ENCODE measurements at regions not wholly inside any gene's neighbourhood (a gene's known extent, or its start where the extent isn't known, plus 50 kb on each side); places are given as distances from the start of the nearest gene placed in this dataset.

- Histone ChIP-seq H3K4me3 (no peak overlapping the region), H3K9me3 (no peaks in the 10 kb centered on the region), H3K27me3 (no peaks in the 10 kb centered on the region), H3K4me1 (no peaks in the 10 kb centered on the region), H3K36me3 (replicated peaks in 1 of 2; ENCODE audit: insufficient read depth in 1 of 2, low read depth in 2 of 2) (no peaks in the 10 kb centered on the region), H3K27ac (no peak overlapping the region)
- ATAC-seq (no peak), DNase-seq (no peak)
- TF ChIP-seq, protein P1, sequence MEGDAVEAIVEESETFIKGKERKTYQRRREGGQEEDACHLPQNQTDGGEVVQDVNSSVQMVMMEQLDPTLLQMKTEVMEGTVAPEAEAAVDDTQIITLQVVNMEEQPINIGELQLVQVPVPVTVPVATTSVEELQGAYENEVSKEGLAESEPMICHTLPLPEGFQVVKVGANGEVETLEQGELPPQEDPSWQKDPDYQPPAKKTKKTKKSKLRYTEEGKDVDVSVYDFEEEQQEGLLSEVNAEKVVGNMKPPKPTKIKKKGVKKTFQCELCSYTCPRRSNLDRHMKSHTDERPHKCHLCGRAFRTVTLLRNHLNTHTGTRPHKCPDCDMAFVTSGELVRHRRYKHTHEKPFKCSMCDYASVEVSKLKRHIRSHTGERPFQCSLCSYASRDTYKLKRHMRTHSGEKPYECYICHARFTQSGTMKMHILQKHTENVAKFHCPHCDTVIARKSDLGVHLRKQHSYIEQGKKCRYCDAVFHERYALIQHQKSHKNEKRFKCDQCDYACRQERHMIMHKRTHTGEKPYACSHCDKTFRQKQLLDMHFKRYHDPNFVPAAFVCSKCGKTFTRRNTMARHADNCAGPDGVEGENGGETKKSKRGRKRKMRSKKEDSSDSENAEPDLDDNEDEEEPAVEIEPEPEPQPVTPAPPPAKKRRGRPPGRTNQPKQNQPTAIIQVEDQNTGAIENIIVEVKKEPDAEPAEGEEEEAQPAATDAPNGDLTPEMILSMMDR (IDR thresholded peaks at IDR 0.05): no peak
- no peak for TF ChIP-seq POLR2A (IDR thresholded peaks at IDR 0.05)
- intact Hi-C loops (cut with DNase I): no loop called here
Observed at GRCh38 chr4:111540671-111541070, 604.6 kb upstream of the FAM241A start.

DNA sequence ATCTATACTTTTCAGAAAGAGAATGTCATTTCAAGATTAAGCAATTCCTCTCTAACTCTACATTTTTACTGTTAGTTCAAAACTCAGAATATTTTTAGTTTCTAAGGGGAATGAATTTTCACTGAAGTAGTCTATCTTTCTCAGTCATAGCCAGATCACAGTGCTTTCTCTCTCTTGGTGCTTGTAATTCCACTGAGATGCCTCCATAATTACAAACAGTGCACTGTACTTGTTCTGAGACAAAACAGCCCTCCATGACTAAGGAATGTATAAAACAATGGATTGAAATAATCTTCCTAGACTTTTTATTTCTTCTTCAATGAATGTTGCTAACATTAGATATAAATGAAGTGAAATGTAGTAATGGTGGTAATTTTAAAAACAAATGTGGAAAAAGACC is 603.2 kb upstream of the FAM241A start:
- H3K27me3 ChIP-seq: no peaks in the 10 kb centered on the region
- H3K9me3 ChIP-seq: no peaks in the 10 kb centered on the region
- DNase-seq (no peak), ATAC-seq (no peak)
- no peak overlapping the region for H3K4me3 ChIP-seq
- TF ChIP-seq POLR2A (IDR thresholded peaks at IDR 0.05): no peak
- TF ChIP-seq, protein P1 (IDR thresholded peaks at IDR 0.05): no peak
- H3K4me1 ChIP-seq: no peaks in the 10 kb centered on the region
- H3K36me3 ChIP-seq (replicated peaks in 1 of 2; ENCODE audit: insufficient read depth in 1 of 2, low read depth in 2 of 2): no peaks in the 10 kb centered on the region
- intact Hi-C loops (cut with DNase I): no loop called here
- no peak overlapping the region for H3K27ac ChIP-seq

DNA sequence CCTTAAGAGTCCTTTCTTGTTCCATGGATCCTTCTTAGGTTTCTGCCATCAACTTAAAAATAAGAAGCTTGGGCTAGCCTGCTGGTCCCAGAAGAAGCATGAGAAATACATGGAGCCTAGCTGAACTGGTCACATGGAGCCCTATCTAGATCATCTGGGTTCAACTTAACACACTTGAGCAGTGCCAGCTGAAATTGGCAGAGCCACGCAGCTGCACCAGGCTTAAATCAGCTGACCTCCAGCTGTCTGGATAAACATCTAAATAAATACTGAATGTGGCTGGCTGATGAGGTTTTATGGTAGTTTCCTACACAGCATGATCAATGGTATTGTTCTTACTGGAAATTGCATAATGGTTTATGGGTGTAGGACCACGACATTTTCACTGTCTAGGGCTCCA is 598.4 kb upstream of the FAM241A start:
- no peak for TF ChIP-seq POLR2A (IDR thresholded peaks at IDR 0.05)
- TF ChIP-seq, protein P1 (IDR thresholded peaks at IDR 0.05): no peak
- intact Hi-C loops (cut with DNase I): no loop called here
- ATAC-seq (no peak), DNase-seq (no peak)
- Histone ChIP-seq H3K4me3 (no peak overlapping the region), H3K9me3 (no peaks in the 10 kb centered on the region), H3K27me3 (no peaks in the 10 kb centered on the region), H3K36me3 (replicated peaks in 1 of 2; ENCODE audit: insufficient read depth in 1 of 2, low read depth in 2 of 2) (no peaks in the 10 kb centered on the region), H3K4me1 (no peaks in the 10 kb centered on the region), H3K27ac (no peak overlapping the region)
- WGBS, 2 donors: 29% methylated on average over 2 of the region's 2 CpGs

- DNase-seq (no peak), ATAC-seq (no peak)
- intact Hi-C loops (cut with DNase I): no loop called here
- Histone ChIP-seq H3K4me1 (no peaks in the 10 kb centered on the region), H3K9me3 (no peaks in the 10 kb centered on the region), H3K27ac (no peak overlapping the region), H3K27me3 (no peaks in the 10 kb centered on the region), H3K36me3 (replicated peaks in 1 of 2; ENCODE audit: insufficient read depth in 1 of 2, low read depth in 2 of 2) (no peaks in the 10 kb centered on the region), H3K4me3 (no peak overlapping the region)
- 54 to 57% methylated on average over 5 of the region's 5 CpGs for WGBS, 2 donors
- TF ChIP-seq, protein P1 (IDR thresholded peaks at IDR 0.05): no peak
- no peak for TF ChIP-seq POLR2A (IDR thresholded peaks at IDR 0.05)
Observed at GRCh38 chr4:111556141-111556781, 589.0 kb upstream of the FAM241A start.

- no peaks in the 10 kb centered on the region for H3K27me3 ChIP-seq
Observed at GRCh38 chr4:111556851-111557250, 588.4 kb upstream of the FAM241A start.

More at GRCh38 chr4:111556851-111557250, 588.4 kb upstream of the FAM241A start:
- intact Hi-C loops (cut with DNase I): no loop called here
- no peak for ATAC-seq
- TF ChIP-seq, protein P1 (IDR thresholded peaks at IDR 0.05): no peak
- no peak for TF ChIP-seq POLR2A (IDR thresholded peaks at IDR 0.05)
- Histone ChIP-seq H3K27ac (no peak overlapping the region), H3K9me3 (no peaks in the 10 kb centered on the region), H3K36me3 (replicated peaks in 1 of 2; ENCODE audit: insufficient read depth in 1 of 2, low read depth in 2 of 2) (no peaks in the 10 kb centered on the region), H3K4me1 (no peaks in the 10 kb centered on the region), H3K4me3 (no peak overlapping the region)
- 67 to 80% methylated on average over 1 of the region's 1 CpG for WGBS, 2 donors
- DNase-seq: no peak
